HEK293T (cell line): ENCODE measurements at regions not wholly inside any gene's neighbourhood (a gene's known extent, or its start where the extent isn't known, plus 50 kb on each side); places are given as distances from the start of the nearest gene placed in this dataset.

ENCODE experiments used
- CTCF ChIA-PET: fragments of 350-600 bp; formaldehyde crosslinking; extraction: SDS; loops from one replicate; lab custom pipeline; 2021; ENCODE audit warnings: antibody characterized with exemption, inconsistent platforms; lab: Yijun Ruan, JAX
- POLR2A ChIA-PET: fragments of 350-600 bp; formaldehyde crosslinking; extraction: SDS; loops from one replicate; lab custom pipeline; 2020; ENCODE audit warnings: antibody characterized with exemption, inconsistent platforms; lab: Yijun Ruan, JAX
- DNase-seq: peaks from one replicate; pipeline ENCODE4 v3.0.0; 2012; ENCODE audit warnings: mixed read lengths; ENCODE audit errors: extremely low spot score
- ARNT ChIP-seq: fragments of 450-650 bp; IDR thresholded peaks from 2 replicates; pipeline ENCODE4 v1.6.1; 2017; ENCODE audit warnings: mild to moderate bottlenecking
- BHLHE40 ChIP-seq: fragments of 450-650 bp; IDR thresholded peaks from 2 replicates; pipeline ENCODE4 v1.6.1; 2016; ENCODE audit warnings: mild to moderate bottlenecking, moderate library complexity, borderline replicate concordance
- CTBP1 ChIP-seq: fragments of 450-650 bp; IDR thresholded peaks from 2 replicates; pipeline ENCODE4 v1.6.1; 2016; ENCODE audit warnings: borderline replicate concordance
- ELF4 ChIP-seq: fragments of 450-650 bp; IDR thresholded peaks from 2 replicates; pipeline ENCODE4 v1.6.1; 2017; ENCODE audit warnings: antibody characterized with exemption
- FOXA1 ChIP-seq: fragments of 450-650 bp; IDR thresholded peaks from 2 replicates; pipeline ENCODE4 v1.6.1; 2016; ENCODE audit warnings: mild to moderate bottlenecking
- FOXK2 ChIP-seq: fragments of 450-650 bp; IDR thresholded peaks from 2 replicates; pipeline ENCODE4 v1.6.1; 2016; ENCODE audit warnings: mild to moderate bottlenecking
- FOXM1 ChIP-seq: fragments of 450-650 bp; IDR thresholded peaks from 2 replicates; pipeline ENCODE4 v1.6.1; 2017; ENCODE audit warnings: mild to moderate bottlenecking, borderline replicate concordance
- HDGF ChIP-seq: fragments of 450-650 bp; IDR thresholded peaks from 2 replicates; pipeline ENCODE4 v1.6.1; 2017; ENCODE audit warnings: antibody characterized with exemption, borderline replicate concordance
- L3MBTL2 ChIP-seq: fragments of 450-650 bp; conservative IDR thresholded peaks from 2 replicates; pipeline ENCODE4 v1.6.1; 2016; ENCODE audit warnings: mild to moderate bottlenecking
- LEF1 ChIP-seq: fragments of 450-650 bp; IDR thresholded peaks from 2 replicates; pipeline ENCODE4 v1.6.1; 2017; ENCODE audit warnings: mild to moderate bottlenecking, borderline replicate concordance
- NFRKB ChIP-seq: fragments of 450-650 bp; IDR thresholded peaks from 2 replicates; pipeline ENCODE4 v1.6.1; 2016; ENCODE audit warnings: mild to moderate bottlenecking, moderate library complexity
- SP1 ChIP-seq: fragments of 450-650 bp; IDR thresholded peaks from 2 replicates; pipeline ENCODE4 v1.6.1; 2017
- SUZ12 ChIP-seq: fragments of 450-650 bp; IDR thresholded peaks from 2 replicates; pipeline ENCODE4 v1.6.1; 2016; ENCODE audit warnings: mild to moderate bottlenecking
- TARDBP ChIP-seq: fragments of 450-650 bp; IDR thresholded peaks from 2 replicates; pipeline ENCODE4 v1.6.1; 2016
- ZNF384 ChIP-seq: fragments of 450-650 bp; IDR thresholded peaks from 2 replicates; pipeline ENCODE4 v1.6.1; 2016
- TF ChIP-seq, protein P1 (sequence below): fragments of 450-650 bp; IDR thresholded peaks from 2 replicates; pipeline ENCODE4 v1.6.1; 2016

DNA sequence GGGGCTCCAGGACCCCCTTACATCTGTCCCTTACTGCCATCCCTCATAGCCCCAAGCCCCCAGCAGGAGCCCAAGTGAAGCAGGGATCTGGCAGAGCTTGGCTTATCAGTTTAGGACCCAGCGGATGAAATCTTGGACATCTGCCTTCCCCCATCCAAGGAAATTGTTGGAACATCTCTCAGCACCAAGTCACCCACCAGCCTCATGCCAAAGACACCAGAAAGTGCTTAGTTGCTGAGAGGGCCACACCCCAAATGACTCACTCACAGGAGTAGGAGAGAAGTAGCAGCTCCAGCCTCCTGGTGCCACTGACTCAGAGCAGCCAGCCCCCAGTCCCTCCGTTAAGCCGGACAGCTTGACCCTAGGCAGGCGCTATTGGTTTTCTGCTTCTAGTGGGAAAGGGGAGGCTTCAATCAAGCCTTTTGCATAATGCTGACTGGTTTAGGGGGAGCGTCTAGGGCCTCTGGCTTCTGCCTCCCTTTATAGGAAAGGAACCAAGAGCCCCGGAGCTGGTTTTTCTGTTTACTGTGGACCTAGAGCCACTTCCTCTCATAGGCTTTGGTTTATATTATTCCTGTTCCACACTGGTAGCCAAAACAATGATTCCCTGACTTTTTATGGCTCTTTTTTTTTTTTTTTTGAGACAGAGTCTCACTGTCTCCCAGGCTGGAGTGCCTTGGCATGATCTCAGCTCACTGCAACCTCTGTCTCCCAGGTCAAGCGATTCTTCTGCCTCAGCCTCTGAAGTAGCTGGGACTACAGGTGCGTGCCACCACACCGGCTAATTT, 114.2 kb upstream of the IPO9 start:
- POLR2A ChIA-PET: interaction anchor here (0.5 to 0.8 kb wide), 2 partner anchors 115 to 284 kb away, joined by 3 read pairs; no protein-coding TSS in a partner anchor
- no peak for TF ChIP-seq NFRKB
- no peak for TF ChIP-seq ELF4
- TF ChIP-seq FOXM1: no peak
- no peak for TF ChIP-seq L3MBTL2
- TF ChIP-seq SP1: no peak
- DNase-seq: peak; percentile 59
- CTCF ChIA-PET: interaction anchor here (0.5 to 8.8 kb wide), 4 partner anchors 76 to 164 kb away, joined by 3 to 110 read pairs (median 3); no protein-coding TSS in a partner anchor

DNA sequence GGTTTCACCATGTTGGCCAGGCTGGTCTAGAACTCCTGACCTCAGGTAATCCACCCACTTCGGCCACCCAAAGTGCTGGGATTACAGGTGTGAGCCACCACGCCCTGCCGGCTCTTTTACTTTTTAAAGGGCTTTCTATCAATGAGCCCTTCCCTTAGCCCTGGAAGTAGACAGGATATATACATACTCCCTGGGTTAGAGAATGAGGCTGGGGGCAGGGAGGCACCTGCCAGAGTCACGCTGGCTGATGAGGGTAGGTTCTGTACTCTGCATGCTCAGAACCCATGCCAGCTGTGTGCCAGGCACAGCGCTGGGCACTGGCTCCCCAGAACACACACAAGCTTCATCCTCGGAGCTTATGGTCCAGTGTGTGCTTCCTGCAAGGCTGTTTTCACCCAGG, 113.6 kb upstream of the IPO9 start:
- ChIA-PET POLR2A (interaction anchor here (0.5 to 0.8 kb wide), 2 partner anchors 114 to 284 kb away, joined by 3 read pairs; no protein-coding TSS in a partner anchor), CTCF (interaction anchor here (0.9 to 8.8 kb wide), 2 partner anchors 75 to 79 kb away, joined by 3 to 110 read pairs; no protein-coding TSS in a partner anchor)
- TF ChIP-seq, protein P1, sequence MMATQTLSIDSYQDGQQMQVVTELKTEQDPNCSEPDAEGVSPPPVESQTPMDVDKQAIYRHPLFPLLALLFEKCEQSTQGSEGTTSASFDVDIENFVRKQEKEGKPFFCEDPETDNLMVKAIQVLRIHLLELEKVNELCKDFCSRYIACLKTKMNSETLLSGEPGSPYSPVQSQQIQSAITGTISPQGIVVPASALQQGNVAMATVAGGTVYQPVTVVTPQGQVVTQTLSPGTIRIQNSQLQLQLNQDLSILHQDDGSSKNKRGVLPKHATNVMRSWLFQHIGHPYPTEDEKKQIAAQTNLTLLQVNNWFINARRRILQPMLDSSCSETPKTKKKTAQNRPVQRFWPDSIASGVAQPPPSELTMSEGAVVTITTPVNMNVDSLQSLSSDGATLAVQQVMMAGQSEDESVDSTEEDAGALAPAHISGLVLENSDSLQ: no peak
- TF ChIP-seq ZNF384 (no peak), CTBP1 (no peak), ELF4 (no peak), FOXK2 (no peak), HDGF (no peak), FOXM1 (no peak), LEF1 (no peak), ARNT (no peak), BHLHE40 (no peak), FOXA1 (no peak), SP1 (no peak), NFRKB (no peak), TARDBP (no peak)
- no peak for DNase-seq

DNA sequence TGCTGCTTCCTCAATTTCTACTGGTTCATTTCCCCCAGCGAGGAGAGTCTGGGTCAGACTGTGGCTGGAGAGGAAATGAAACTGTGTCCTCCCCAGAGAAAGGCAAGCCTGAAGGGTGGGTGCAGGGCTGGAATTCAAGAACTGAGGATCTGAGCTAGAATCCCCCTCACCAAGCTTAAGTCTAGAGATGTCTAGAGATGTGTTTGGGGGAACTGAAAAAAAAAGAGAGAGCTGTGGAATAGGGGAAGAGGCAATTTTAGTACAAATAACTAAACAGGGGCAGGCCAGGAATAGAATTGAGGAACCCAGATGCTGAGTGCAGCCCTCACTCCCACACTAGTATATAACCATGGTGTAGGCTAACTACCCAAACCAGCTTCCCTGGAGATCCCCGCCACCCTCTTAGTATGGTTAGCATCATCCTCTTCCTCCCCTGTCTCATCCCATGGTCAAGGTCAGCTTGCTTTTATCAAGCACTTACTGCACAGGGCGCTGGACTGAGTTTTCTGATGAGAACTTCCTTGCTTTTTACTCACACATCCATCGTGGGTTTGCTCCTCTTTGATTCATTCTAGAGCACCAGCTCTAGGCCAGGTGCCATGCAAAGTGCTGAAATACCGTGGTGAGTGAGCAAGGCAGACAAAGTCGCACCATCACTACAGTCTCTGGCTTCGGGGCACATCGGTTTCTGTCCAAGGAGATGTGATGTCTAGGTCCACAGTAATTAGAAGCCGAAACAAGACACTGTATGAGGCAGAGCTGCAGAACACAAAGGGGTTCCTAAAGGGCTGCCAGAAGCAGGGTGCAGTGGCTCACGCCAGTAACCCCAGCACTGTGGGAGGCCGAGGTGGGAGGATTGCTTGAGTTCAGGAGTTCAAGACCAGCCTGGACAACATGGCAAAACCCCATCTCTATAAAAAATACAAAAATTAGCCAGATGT, 112.9 kb upstream of the IPO9 start:
- ChIA-PET POLR2A (no interaction called here), CTCF (interaction anchor here (0.9 to 8.8 kb wide), 2 partner anchors 74 to 78 kb away, joined by 3 to 110 read pairs; no protein-coding TSS in a partner anchor)
- no peak for DNase-seq
- TF ChIP-seq TARDBP (no peak), FOXM1 (no peak)
- TF ChIP-seq, protein P1: no peak

DNA sequence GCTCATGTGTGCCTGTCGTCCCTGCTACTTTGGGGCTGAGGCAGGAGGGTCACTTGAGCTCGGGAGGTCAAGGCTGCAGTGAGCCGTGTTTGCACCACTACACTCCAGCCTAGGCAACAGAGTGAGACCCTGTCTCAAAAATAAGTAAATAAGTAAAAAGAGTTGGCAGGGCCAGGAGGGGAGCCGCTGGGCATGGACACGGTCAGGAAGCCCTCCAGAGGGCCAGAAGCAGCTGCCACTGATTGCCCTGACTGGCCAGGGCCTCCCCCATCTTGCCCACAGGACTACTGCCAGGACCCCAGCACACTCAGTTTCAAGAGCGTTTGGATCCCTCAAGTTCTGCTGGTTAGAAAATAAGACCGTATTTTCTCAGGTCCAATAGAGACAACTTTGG, 112.2 kb upstream of the IPO9 start:
- ChIA-PET POLR2A (no interaction called here), CTCF (interaction anchor here (8.8 kb wide), 1 partner anchor 77 kb away, joined by 110 read pairs; no protein-coding TSS in a partner anchor)
- no peak for DNase-seq
- TF ChIP-seq ZNF384 (no peak), CTBP1 (no peak), NFRKB (no peak), SUZ12 (no peak), LEF1 (no peak), FOXK2 (no peak)

DNA sequence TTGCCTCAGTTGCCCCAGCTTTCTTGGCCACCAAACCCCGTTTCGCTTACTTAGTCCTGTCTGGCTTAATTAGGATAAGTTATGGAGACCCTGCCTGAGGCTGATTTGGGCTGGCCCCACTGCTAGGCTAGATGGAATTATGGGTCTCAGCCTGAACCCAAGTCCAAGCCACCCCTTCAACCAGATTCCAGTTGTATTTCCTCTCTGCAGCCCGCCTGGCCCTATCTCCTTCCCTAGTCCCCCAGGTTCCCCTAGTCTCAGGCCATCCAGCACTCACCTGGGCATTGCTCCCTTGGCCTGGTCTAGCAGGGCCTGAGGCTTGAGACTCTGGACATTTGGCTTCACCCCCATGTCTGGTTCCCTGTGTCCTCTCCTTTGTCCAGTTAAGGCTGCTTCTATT, 111.7 kb upstream of the IPO9 start:
- POLR2A ChIA-PET: no interaction called here

More for the DNA sequence above, 111.7 kb upstream of the IPO9 start:
- TF ChIP-seq SUZ12 (no peak), NFRKB (no peak), LEF1 (no peak), ZNF384 (no peak), FOXA1 (no peak), FOXK2 (no peak), ELF4 (no peak), TARDBP (no peak), BHLHE40 (no peak), FOXM1 (no peak), CTBP1 (no peak), SP1 (no peak), L3MBTL2 (no peak), ARNT (no peak)
- TF ChIP-seq, protein P1: no peak
- CTCF ChIA-PET: interaction anchor here (0.9 to 8.8 kb wide), 3 partner anchors 8 to 77 kb away, joined by 3 to 110 read pairs (median 3); no protein-coding TSS in a partner anchor
- DNase-seq: no peak
